Panc1 (cell line): ENCODE measurements at regions not wholly inside any gene's neighbourhood (a gene's known extent, or its start where the extent isn't known, plus 50 kb on each side); places are given as distances from the start of the nearest gene placed in this dataset.

Experiments
- ATAC-seq: fragments of 200-7000 bp; cut with Tn5 transposase; 2 replicates; pipeline ENCODE4 v1.9.1; 2020; ENCODE audit warnings: mild to moderate bottlenecking, moderate library complexity
- BruUV-seq: library from RNA; stranded (reverse); fragments of 400-500 nt; replicated peaks from 2 replicates; lab custom pipeline; 2021; lab: Mats Ljungman, UMichigan
- CTCF ChIA-PET: fragments of 300-600 bp; sonication (Branson Sonifier 250); formaldehyde crosslinking; loops from one replicate; lab custom pipeline; 2022; ENCODE audit warnings: antibody characterized with exemption; lab: Charles Lee
- POLR2A ChIA-PET: fragments of 300-600 bp; sonication (Branson Sonifier 250); formaldehyde crosslinking; loops from one replicate; lab custom pipeline; 2022; ENCODE audit warnings: antibody characterized with exemption; lab: Charles Lee
- DNase-seq: peaks from one replicate; pipeline ENCODE4 v3.0.0-alpha.2; 2010; ENCODE audit warnings: low read depth, low spot score
- H3K27ac ChIP-seq: 2 replicates; pipeline ENCODE4 v1.5.1; 2011; ENCODE audit warnings: mild to moderate bottlenecking, low read length, inconsistent platforms
- H3K27me3 ChIP-seq: fragments of 200-500 bp; sonication (Bioruptor generic); 2 replicates; pipeline ENCODE4 v1.6.0; 2014; ENCODE audit warnings: low read length, inconsistent platforms; ENCODE audit not compliant: control insufficient read depth, insufficient read depth
- H3K36me3 ChIP-seq: fragments of 200-500 bp; sonication (Bioruptor generic); 2 replicates; pipeline ENCODE4 v1.5.1; 2014; ENCODE audit warnings: inconsistent platforms, mild to moderate bottlenecking, low read length, moderate library complexity; ENCODE audit not compliant: control insufficient read depth, insufficient read depth
- H3K4me1 ChIP-seq: 2 replicates; pipeline ENCODE4 v1.5.1; 2011; ENCODE audit warnings: inconsistent platforms, mild to moderate bottlenecking, low read length, moderate library complexity; ENCODE audit not compliant: control insufficient read depth, insufficient read depth
- H3K4me3 ChIP-seq, 2 experiments: 2 replicates each; pipeline ENCODE4 v1.5.1; 2011 to 2012; ENCODE audit warnings: low read depth in 2 of 2, low read length in 2 of 2, mild to moderate bottlenecking in 2 of 2, inconsistent platforms in 1 of 2, moderate library complexity in 1 of 2
- H3K9me3 ChIP-seq: fragments of 200-500 bp; sonication (Bioruptor generic); 2 replicates; pipeline ENCODE4 v1.5.1; 2014; ENCODE audit warnings: low read depth, mild to moderate bottlenecking, inconsistent platforms, low read length, moderate library complexity; ENCODE audit not compliant: control insufficient read depth, insufficient read depth
- POLR2AphosphoS5 ChIP-seq: IDR thresholded peaks from 2 replicates; pipeline ENCODE4 v1.6.1; 2012; ENCODE audit warnings: mild to moderate bottlenecking, low read depth, low read length, moderate library complexity
- REST ChIP-seq, 2 experiments: IDR thresholded peaks; 2 replicates each; pipeline ENCODE4 v1.6.1; 2011 to 2012; ENCODE audit warnings: low read depth in 2 of 2, control low read depth in 1 of 2, low read length in 1 of 2, mild to moderate bottlenecking in 1 of 2, moderate library complexity in 1 of 2; ENCODE audit not compliant: insufficient read depth in 1 of 2
- SIN3A ChIP-seq: IDR thresholded peaks from 2 replicates; pipeline ENCODE4 v1.6.1; 2012; ENCODE audit warnings: low read depth, mild to moderate bottlenecking, low read length, moderate library complexity, borderline replicate concordance; ENCODE audit not compliant: insufficient read depth
- TCF7L2 ChIP-seq: IDR thresholded peaks from 2 replicates; pipeline ENCODE4 v1.6.1; 2011; ENCODE audit warnings: mild to moderate bottlenecking, low read depth, low read length, inconsistent platforms
- in situ Hi-C: cut with HindIII; loops from 2 replicates; pipeline ENCODE4 v1.10.0; 2016; ENCODE audit warnings: low sequenced_read_pairs, low pct_unique_long_range_greater_than_20kb
- intact Hi-C: fragments of 100-400 bp; cut with micrococcal nuclease; formaldehyde crosslinking; loops from one replicate; pipeline ENCODE4 v1.10.0; 2022; ENCODE audit not compliant: unreplicated experiment
- TF ChIP-seq, protein P1 (sequence below): fragments of 450-650 bp; IDR thresholded peaks from 2 replicates; pipeline ENCODE4 v1.5.1; 2017; ENCODE audit warnings: mild to moderate bottlenecking

- Histone ChIP-seq H3K4me1 (no peaks in the 10 kb centered on the region), H3K36me3 (no peaks in the 10 kb centered on the region), H3K4me3 (no peak overlapping the region), H3K9me3 (no peaks in the 10 kb centered on the region), H3K27me3 (no peaks in the 10 kb centered on the region; the same call in 1 of the 2 replicates), H3K27ac (no peak overlapping the region)
- no peak for ATAC-seq
- DNase-seq, result no peak
- TF ChIP-seq POLR2AphosphoS5 (no peak), TCF7L2 (no peak), SIN3A (no peak), REST (IDR thresholded peaks at IDR 0.05; ENCODE audit: insufficient read depth in 1 of 2, low read depth in 2 of 2, low read length in 1 of 2) (no peak)
- TF ChIP-seq, protein P1, sequence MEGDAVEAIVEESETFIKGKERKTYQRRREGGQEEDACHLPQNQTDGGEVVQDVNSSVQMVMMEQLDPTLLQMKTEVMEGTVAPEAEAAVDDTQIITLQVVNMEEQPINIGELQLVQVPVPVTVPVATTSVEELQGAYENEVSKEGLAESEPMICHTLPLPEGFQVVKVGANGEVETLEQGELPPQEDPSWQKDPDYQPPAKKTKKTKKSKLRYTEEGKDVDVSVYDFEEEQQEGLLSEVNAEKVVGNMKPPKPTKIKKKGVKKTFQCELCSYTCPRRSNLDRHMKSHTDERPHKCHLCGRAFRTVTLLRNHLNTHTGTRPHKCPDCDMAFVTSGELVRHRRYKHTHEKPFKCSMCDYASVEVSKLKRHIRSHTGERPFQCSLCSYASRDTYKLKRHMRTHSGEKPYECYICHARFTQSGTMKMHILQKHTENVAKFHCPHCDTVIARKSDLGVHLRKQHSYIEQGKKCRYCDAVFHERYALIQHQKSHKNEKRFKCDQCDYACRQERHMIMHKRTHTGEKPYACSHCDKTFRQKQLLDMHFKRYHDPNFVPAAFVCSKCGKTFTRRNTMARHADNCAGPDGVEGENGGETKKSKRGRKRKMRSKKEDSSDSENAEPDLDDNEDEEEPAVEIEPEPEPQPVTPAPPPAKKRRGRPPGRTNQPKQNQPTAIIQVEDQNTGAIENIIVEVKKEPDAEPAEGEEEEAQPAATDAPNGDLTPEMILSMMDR, result no peak
- ChIA-PET POLR2A (no interaction called here), CTCF (no interaction called here)
- BruUV-seq, result no TSS peak
- in situ Hi-C loops (no loop called here), intact Hi-C loops (no loop called here)
These were observed 212.9 kb upstream of the SEMA6A start for GRCh38 chr5:116787570-116787969.

DNA sequence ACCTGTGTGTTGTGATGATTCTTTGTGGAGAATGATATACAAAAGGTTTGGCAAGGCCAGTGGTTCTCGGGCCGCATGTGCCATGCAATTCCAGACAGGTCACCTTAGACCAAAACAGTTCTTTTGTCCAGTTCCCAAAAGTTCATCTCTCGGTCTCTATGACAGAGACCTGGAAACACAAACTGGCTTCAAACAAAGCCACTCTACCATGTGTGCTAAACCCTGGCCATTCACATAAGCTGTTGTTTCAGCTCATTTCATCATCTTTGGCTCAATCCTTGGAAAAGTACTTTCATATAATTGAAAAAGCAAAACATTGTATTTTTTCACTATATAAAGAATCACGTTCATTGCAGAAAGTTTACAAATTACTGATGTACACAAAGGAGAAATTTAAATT lies 210.5 kb upstream of the SEMA6A start:
- Histone ChIP-seq H3K27ac (no peak overlapping the region), H3K36me3 (no peaks in the 10 kb centered on the region), H3K9me3 (no peaks in the 10 kb centered on the region), H3K27me3 (no peaks in the 10 kb centered on the region; the same call in 1 of the 2 replicates), H3K4me3 (no peak overlapping the region), H3K4me1 (no peaks in the 10 kb centered on the region)
- CTCF ChIA-PET, result no interaction called here
- POLR2A ChIA-PET, result no interaction called here
- intact Hi-C loops, result no loop called here
- DNase-seq, result no peak
- no peak for ATAC-seq
- no TSS peak for BruUV-seq
- in situ Hi-C loops, result no loop called here
- TF ChIP-seq SIN3A, result no peak
- TF ChIP-seq, protein P1, result no peak
- TF ChIP-seq TCF7L2, result no peak
- no peak for TF ChIP-seq POLR2AphosphoS5
- TF ChIP-seq REST (IDR thresholded peaks at IDR 0.05; ENCODE audit: insufficient read depth in 1 of 2, low read depth in 2 of 2, low read length in 1 of 2), result no peak
